EH (cell line): ENCODE measurements at regions not wholly inside any gene's neighbourhood (a gene's known extent, or its start where the extent isn't known, plus 50 kb on each side); places are given as distances from the start of the nearest gene placed in this dataset.

Experiments
- DNase-seq: peaks from one replicate; pipeline ENCODE4 v3.0.0-alpha.2; 2015; ENCODE audit warnings: low read depth

GRCh38 chr15:31473385-31474058 is 146.9 kb downstream of the KLF13 start:
- no peak for DNase-seq

GRCh38 chr15:31474059-31474868 is 147.6 kb downstream of the KLF13 start:
- no peak for DNase-seq

- no peak for DNase-seq
Observed at GRCh38 chr15:31476236-31476810, 149.7 kb downstream of the KLF13 start.

- no peak for DNase-seq
Observed at GRCh38 chr15:31476866-31477265, 150.2 kb downstream of the KLF13 start.

GRCh38 chr15:31477301-31477700 is 150.7 kb downstream of the KLF13 start:
- no peak for DNase-seq

- DNase-seq, result no peak
Observed at GRCh38 chr15:31477851-31478701, 151.4 kb downstream of the KLF13 start.

GRCh38 chr15:31478702-31479221 is 152.1 kb downstream of the KLF13 start:
- DNase-seq, result no peak

GRCh38 chr15:31480356-31481025 is 153.9 kb downstream of the KLF13 start:
- DNase-seq, result no peak

- no peak for DNase-seq
Observed at GRCh38 chr15:31481142-31481541, 154.5 kb downstream of the KLF13 start.

- no peak for DNase-seq
Observed at GRCh38 chr15:31482122-31482922, 155.7 kb downstream of the KLF13 start.

- DNase-seq, result no peak
Observed at GRCh38 chr15:31483053-31483985, 156.7 kb downstream of the KLF13 start.

- no peak for DNase-seq
Observed at GRCh38 chr15:31483986-31484951, 157.6 kb downstream of the KLF13 start.

GRCh38 chr15:31484986-31485385 is 158.4 kb downstream of the KLF13 start:
- no peak for DNase-seq

GRCh38 chr15:31485431-31485830 is 158.8 kb downstream of the KLF13 start:
- no peak for DNase-seq

- no peak for DNase-seq
Observed at GRCh38 chr15:31485911-31486461, 159.4 kb downstream of the KLF13 start.

GRCh38 chr15:31486506-31486905 is 159.9 kb downstream of the KLF13 start:
- no peak for DNase-seq

GRCh38 chr15:31486906-31487695 is 160.5 kb downstream of the KLF13 start:
- DNase-seq, result no peak
